PC-3 (cell line): ENCODE measurements at regions not wholly inside any gene's neighbourhood (a gene's known extent, or its start where the extent isn't known, plus 50 kb on each side); places are given as distances from the start of the nearest gene placed in this dataset.

Source experiments
- ATAC-seq: fragments of 200-7000 bp; cut with Tn5 transposase; 2 replicates; pipeline ENCODE4 v1.9.1; 2020; ENCODE audit warnings: mild to moderate bottlenecking, moderate library complexity
- BruUV-seq: library from RNA; stranded (reverse); fragments of 400-500 nt; replicated peaks from 2 replicates; lab custom pipeline; 2021; lab: Mats Ljungman, UMichigan
- CTCF ChIA-PET: fragments of 300-600 bp; sonication (Branson Sonifier 250); formaldehyde crosslinking; loops from one replicate; lab custom pipeline; 2022; ENCODE audit warnings: antibody characterized with exemption; lab: Charles Lee
- POLR2A ChIA-PET: fragments of 300-600 bp; sonication (Branson Sonifier 250); formaldehyde crosslinking; loops from one replicate; lab custom pipeline; 2022; ENCODE audit warnings: antibody characterized with exemption; ENCODE audit not compliant: unreplicated experiment; lab: Charles Lee
- DNase-seq: peaks from one replicate; pipeline ENCODE4 v3.0.0-alpha.2; 2015
- H2AFZ ChIP-seq: fragments of 300-600 bp; sonication (generic); 2 replicates; pipeline ENCODE4 v1.6.0; 2016; ENCODE audit warnings: antibody characterized with exemption, low read length
- H3F3A ChIP-seq: fragments of 300-600 bp; sonication (generic); one replicate; pipeline ENCODE4 v1.6.0; 2017; ENCODE audit warnings: antibody characterized with exemption, low read length, control low read depth, mild to moderate bottlenecking; ENCODE audit not compliant: unreplicated experiment
- H3K27ac ChIP-seq: fragments of 300-600 bp; sonication (generic); 2 replicates; pipeline ENCODE4 v1.5.1; 2016; ENCODE audit warnings: mild to moderate bottlenecking, low read length
- H3K27me3 ChIP-seq: fragments of 300-600 bp; sonication (generic); 2 replicates; pipeline ENCODE4 v1.6.1; 2016; ENCODE audit warnings: low read length, mixed read lengths
- H3K36me3 ChIP-seq: fragments of 300-600 bp; sonication (generic); 2 replicates; pipeline ENCODE4 v1.6.1; 2016; ENCODE audit warnings: low read depth, mixed run types, low read length, mixed read lengths
- H3K4me1 ChIP-seq: fragments of 300-600 bp; sonication (generic); 2 replicates; pipeline ENCODE4 v1.5.1; 2016; ENCODE audit warnings: low read length; ENCODE audit not compliant: insufficient read depth
- H3K4me2 ChIP-seq: fragments of 300-600 bp; sonication (generic); 2 replicates; pipeline ENCODE4 v1.6.0; 2016; ENCODE audit warnings: low read length
- H3K4me3 ChIP-seq: fragments of 300-600 bp; sonication (generic); 2 replicates; pipeline ENCODE4 v1.5.1; 2016; ENCODE audit warnings: mild to moderate bottlenecking, low read length, mixed read lengths
- H3K79me2 ChIP-seq: fragments of 300-600 bp; sonication (generic); 2 replicates; pipeline ENCODE4 v1.6.1; 2017; ENCODE audit warnings: low read length, mixed read lengths
- H3K9ac ChIP-seq: fragments of 300-600 bp; sonication (generic); 2 replicates; pipeline ENCODE4 v1.6.0; 2016; ENCODE audit warnings: mild to moderate bottlenecking, low read length
- H3K9me2 ChIP-seq: fragments of 300-600 bp; sonication (generic); replicated peaks from 2 replicates; pipeline ENCODE4 v1.6.1; 2016; ENCODE audit warnings: mixed run types, low read length, mixed read lengths
- H3K9me3 ChIP-seq: fragments of 300-600 bp; sonication (generic); 2 replicates; pipeline ENCODE4 v1.6.1; 2016; ENCODE audit warnings: low read length, mixed read lengths
- H4K20me1 ChIP-seq: fragments of 300-600 bp; sonication (generic); 2 replicates; pipeline ENCODE4 v1.6.1; 2016; ENCODE audit warnings: low read length, mixed read lengths
- EZH2 ChIP-seq: fragments of 300-600 bp; sonication (generic); IDR thresholded peaks from one replicate; pipeline ENCODE4 v1.6.1; 2017; ENCODE audit warnings: antibody characterized with exemption, mild to moderate bottlenecking, low read length; ENCODE audit not compliant: unreplicated experiment
- EZH2phosphoT487 ChIP-seq: fragments of 300-600 bp; sonication (generic); IDR thresholded peaks from 2 replicates; pipeline ENCODE4 v1.6.1; 2018; ENCODE audit warnings: mild to moderate bottlenecking, antibody characterized with exemption, low read length, borderline replicate concordance
- intact Hi-C: fragments of 100-400 bp; cut with micrococcal nuclease; formaldehyde crosslinking; loops from 2 replicates; pipeline ENCODE4 v1.9.0; 2023
- TF ChIP-seq, protein P1 (sequence below): fragments of 300-600 bp; sonication (generic); conservative IDR thresholded peaks from 2 replicates; pipeline ENCODE4 v1.5.1; 2017; ENCODE audit warnings: antibody characterized with exemption, low read depth, mild to moderate bottlenecking, low read length

- Histone ChIP-seq H3K36me3 (no peaks in the 10 kb centered on the region), H2AFZ (no peak overlapping the region), H3K9me2 (no peaks in the 10 kb centered on the region), H3K4me2 (no peak overlapping the region), H3K9me3 (0 out of 2 replicates have a peak, but pooled peaks cover 3% of the 10 kb centered on the region), H3K4me1 (no peaks in the 10 kb centered on the region), H3K9ac (no peak overlapping the region), H3K27me3 (no peaks in the 10 kb centered on the region), H3K79me2 (no peaks in the 10 kb centered on the region), H3K4me3 (no peak overlapping the region), H3F3A (no peaks in the 10 kb centered on the region), H4K20me1 (no peaks in the 10 kb centered on the region), H3K27ac (no peak overlapping the region)
- TF ChIP-seq EZH2 (no peak), EZH2phosphoT487 (no peak)
- TF ChIP-seq, protein P1, sequence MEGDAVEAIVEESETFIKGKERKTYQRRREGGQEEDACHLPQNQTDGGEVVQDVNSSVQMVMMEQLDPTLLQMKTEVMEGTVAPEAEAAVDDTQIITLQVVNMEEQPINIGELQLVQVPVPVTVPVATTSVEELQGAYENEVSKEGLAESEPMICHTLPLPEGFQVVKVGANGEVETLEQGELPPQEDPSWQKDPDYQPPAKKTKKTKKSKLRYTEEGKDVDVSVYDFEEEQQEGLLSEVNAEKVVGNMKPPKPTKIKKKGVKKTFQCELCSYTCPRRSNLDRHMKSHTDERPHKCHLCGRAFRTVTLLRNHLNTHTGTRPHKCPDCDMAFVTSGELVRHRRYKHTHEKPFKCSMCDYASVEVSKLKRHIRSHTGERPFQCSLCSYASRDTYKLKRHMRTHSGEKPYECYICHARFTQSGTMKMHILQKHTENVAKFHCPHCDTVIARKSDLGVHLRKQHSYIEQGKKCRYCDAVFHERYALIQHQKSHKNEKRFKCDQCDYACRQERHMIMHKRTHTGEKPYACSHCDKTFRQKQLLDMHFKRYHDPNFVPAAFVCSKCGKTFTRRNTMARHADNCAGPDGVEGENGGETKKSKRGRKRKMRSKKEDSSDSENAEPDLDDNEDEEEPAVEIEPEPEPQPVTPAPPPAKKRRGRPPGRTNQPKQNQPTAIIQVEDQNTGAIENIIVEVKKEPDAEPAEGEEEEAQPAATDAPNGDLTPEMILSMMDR = no peak
- CTCF ChIA-PET = no interaction called here
- POLR2A ChIA-PET = no interaction called here
- intact Hi-C loops = no loop called here
- no peak for ATAC-seq
- DNase-seq = no peak
- BruUV-seq = no TSS peak
Observed at GRCh38 chr15:27699699-27700098, 399.4 kb downstream of the OCA2 start.

- ChIA-PET CTCF (no interaction called here), POLR2A (no interaction called here)
- Histone ChIP-seq H2AFZ (no peak overlapping the region), H3K4me3 (no peak overlapping the region), H3K9me3 (no peaks in the 10 kb centered on the region), H3K4me2 (no peak overlapping the region), H3K9me2 (no peaks in the 10 kb centered on the region), H3K27me3 (no peaks in the 10 kb centered on the region), H3K79me2 (no peaks in the 10 kb centered on the region), H3F3A (no peaks in the 10 kb centered on the region), H3K4me1 (no peaks in the 10 kb centered on the region), H3K36me3 (no peaks in the 10 kb centered on the region), H3K27ac (no peak overlapping the region), H3K9ac (no peak overlapping the region), H4K20me1 (no peaks in the 10 kb centered on the region)
- DNase-seq (no peak), ATAC-seq (no peak)
- intact Hi-C loops = no loop called here
- BruUV-seq = no TSS peak
- TF ChIP-seq EZH2phosphoT487 (no peak), EZH2 (no peak)
- TF ChIP-seq, protein P1 = no peak
Observed at GRCh38 chr15:27696530-27696929, 402.6 kb downstream of the OCA2 start.

- H3K36me3 ChIP-seq = no peaks in the 10 kb centered on the region
- no peaks in the 10 kb centered on the region for H4K20me1 ChIP-seq
- DNase-seq = no peak
- H3K27ac ChIP-seq = no peak overlapping the region
- ATAC-seq = no peak
- no peaks in the 10 kb centered on the region for H3K79me2 ChIP-seq
- no peaks in the 10 kb centered on the region for H3F3A ChIP-seq
- ChIA-PET CTCF (no interaction called here), POLR2A (no interaction called here)
- H3K4me1 ChIP-seq = no peaks in the 10 kb centered on the region
- no peak overlapping the region for H2AFZ ChIP-seq
- H3K9ac ChIP-seq = no peak overlapping the region
- TF ChIP-seq EZH2phosphoT487 (no peak), EZH2 (no peak)
- TF ChIP-seq, protein P1 = no peak
- H3K27me3 ChIP-seq = no peaks in the 10 kb centered on the region
- no peak overlapping the region for H3K4me3 ChIP-seq
- H3K4me2 ChIP-seq = no peak overlapping the region
- intact Hi-C loops = no loop called here
- BruUV-seq = no TSS peak
- H3K9me2 ChIP-seq = no peaks in the 10 kb centered on the region
- H3K9me3 ChIP-seq = no peaks in the 10 kb centered on the region
Observed at GRCh38 chr15:27695726-27696125, 403.4 kb downstream of the OCA2 start.
